ENCODE measurements at regions not wholly inside any gene's neighbourhood (a gene's known extent, or its start where the extent isn't known, plus 50 kb on each side); places are given as distances from the start of the nearest gene placed in this dataset.

DNA sequence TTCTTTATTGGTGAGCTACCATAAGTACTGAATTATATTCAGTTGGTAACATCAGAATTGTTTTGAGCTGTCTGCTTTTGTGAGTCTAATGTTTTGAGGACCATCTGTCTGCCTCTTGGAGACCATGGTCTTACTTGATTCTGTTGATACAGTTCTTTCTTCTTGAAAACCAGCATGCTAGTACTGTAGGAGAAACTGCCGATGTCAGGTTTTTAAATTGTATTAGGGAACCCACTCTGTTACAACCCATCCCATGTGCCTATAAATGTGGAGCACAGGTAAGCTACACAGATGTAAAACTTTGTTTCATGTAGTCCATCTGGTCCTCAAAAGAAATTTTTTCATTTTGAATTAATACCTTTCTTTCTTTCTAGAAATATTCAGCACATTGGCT, 103.4 kb upstream of the DMRTA1 start:
- TF ChIP-seq, protein P1, sequence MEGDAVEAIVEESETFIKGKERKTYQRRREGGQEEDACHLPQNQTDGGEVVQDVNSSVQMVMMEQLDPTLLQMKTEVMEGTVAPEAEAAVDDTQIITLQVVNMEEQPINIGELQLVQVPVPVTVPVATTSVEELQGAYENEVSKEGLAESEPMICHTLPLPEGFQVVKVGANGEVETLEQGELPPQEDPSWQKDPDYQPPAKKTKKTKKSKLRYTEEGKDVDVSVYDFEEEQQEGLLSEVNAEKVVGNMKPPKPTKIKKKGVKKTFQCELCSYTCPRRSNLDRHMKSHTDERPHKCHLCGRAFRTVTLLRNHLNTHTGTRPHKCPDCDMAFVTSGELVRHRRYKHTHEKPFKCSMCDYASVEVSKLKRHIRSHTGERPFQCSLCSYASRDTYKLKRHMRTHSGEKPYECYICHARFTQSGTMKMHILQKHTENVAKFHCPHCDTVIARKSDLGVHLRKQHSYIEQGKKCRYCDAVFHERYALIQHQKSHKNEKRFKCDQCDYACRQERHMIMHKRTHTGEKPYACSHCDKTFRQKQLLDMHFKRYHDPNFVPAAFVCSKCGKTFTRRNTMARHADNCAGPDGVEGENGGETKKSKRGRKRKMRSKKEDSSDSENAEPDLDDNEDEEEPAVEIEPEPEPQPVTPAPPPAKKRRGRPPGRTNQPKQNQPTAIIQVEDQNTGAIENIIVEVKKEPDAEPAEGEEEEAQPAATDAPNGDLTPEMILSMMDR (IDR thresholded peaks at IDR 0.05; ENCODE audit: unreplicated experiment) = no peak
- no peak for DNase-seq
- H3K27me3 Mint-ChIP-seq (ENCODE audit: unreplicated experiment) = no peaks in the 10 kb centered on the region
- H3K27ac Mint-ChIP-seq (ENCODE audit: unreplicated experiment) = no peak overlapping the region
- BruUV-seq (replicated peaks) = no TSS peak
- no peaks in the 10 kb centered on the region for H3K9me3 Mint-ChIP-seq (ENCODE audit: low read depth, unreplicated experiment)
- CTCF ChIA-PET = no interaction called here
- H3K4me1 Mint-ChIP-seq (ENCODE audit: low read depth, unreplicated experiment) = no peaks in the 10 kb centered on the region
- intact Hi-C loops (cut with micrococcal nuclease; ENCODE audit: unreplicated experiment) = no loop called here
- no peaks in the 10 kb centered on the region for H3K36me3 Mint-ChIP-seq (ENCODE audit: insufficient read depth, unreplicated experiment)
- H3K4me3 Mint-ChIP-seq (ENCODE audit: low read depth, unreplicated experiment) = no peak overlapping the region

DNA sequence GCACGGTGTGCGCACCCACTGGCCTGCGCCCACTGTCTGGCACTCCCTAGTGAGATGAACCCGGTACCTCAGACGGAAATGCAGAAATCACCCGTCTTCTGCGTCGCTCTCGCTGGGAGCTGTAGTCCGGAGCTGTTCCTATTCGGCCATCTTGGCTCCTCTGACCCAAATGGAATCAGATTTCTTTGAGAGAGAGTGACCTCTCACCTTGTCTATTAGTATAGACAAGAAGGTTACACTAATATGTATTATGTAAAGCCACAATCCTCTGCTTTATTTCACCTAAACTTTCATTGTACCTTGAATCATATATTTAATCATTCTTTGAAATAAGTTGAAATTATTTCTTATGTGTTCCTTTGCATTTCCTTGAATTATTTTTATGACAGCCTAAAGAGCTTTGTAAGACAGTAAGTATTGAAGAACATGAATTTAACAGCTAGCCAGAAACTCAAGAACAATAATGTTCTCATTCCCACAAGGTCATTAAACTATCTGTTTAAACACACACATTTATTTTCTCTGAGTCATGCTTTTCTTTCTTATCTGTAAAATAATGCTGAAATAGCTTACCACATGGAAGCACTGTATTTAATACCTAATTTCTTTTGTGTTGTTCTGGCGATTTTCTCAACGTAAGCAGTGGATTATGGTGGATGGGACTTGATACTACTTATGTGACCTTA, 91.8 kb upstream of the DMRTA1 start:
- no TSS peak for BruUV-seq (replicated peaks)
- intact Hi-C loops (cut with micrococcal nuclease; ENCODE audit: unreplicated experiment) = no loop called here
- no peak for DNase-seq
- Mint-ChIP-seq H3K36me3 (ENCODE audit: insufficient read depth, unreplicated experiment) (no peaks in the 10 kb centered on the region), H3K4me1 (ENCODE audit: low read depth, unreplicated experiment) (no peaks in the 10 kb centered on the region), H3K27me3 (ENCODE audit: unreplicated experiment) (no peaks in the 10 kb centered on the region), H3K4me3 (ENCODE audit: low read depth, unreplicated experiment) (no peak overlapping the region), H3K9me3 (ENCODE audit: low read depth, unreplicated experiment) (peaks cover 6% of the 10 kb centered on the region), H3K27ac (ENCODE audit: unreplicated experiment) (no peak overlapping the region)
- CTCF ChIA-PET = no interaction called here
- TF ChIP-seq, protein P1 (IDR thresholded peaks at IDR 0.05; ENCODE audit: unreplicated experiment) = no peak

DNA sequence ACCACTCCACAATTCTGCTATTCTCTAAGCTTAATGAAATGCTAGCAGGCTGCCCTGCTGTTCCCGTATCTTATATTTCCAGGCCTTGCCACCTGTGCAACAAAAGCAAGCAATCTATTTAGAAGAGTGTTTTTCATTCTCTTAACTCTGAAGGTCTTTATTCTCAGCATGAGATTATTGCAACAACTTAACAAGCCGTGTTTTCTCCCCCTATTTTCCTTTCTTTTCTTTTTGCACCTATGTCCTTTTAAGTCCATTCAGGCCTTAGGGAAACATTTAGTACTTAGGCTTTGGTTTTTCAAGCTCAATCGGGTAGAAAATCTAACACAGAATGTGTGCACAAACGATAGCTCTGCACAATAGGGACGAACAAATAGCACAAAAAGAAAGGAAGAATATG, 89.6 kb upstream of the DMRTA1 start:
- CTCF ChIA-PET = interaction anchor here (0.5 kb wide), 1 partner anchor 136 kb away, joined by 4 read pairs; no protein-coding TSS in a partner anchor
- peaks cover 6% of the 10 kb centered on the region for H3K9me3 Mint-ChIP-seq (ENCODE audit: low read depth, unreplicated experiment)
- BruUV-seq (replicated peaks) = no TSS peak

DNA sequence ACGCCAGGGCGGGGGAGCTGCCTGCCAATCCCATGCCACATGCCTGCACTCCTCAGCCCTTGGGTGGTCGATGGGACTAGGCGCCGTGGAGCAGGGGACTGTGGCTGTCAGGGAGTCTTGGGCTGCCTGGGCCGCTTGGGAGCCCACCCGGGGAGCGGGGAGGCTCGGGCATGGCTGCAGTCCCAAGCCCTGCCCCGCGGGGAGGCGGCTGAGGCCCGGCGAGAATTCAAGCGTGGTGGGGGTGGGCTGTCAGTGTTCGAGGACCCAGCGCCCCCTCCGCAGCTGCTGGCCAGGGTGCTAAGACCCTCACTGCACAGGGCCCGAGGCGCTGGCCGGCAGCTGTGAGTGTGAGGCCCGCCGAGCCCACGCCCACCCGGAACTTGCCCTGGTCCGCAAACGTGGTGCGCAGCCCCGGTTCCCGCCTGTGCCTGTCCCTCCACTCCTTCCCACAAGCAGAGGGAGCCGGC, 83.2 kb upstream of the DMRTA1 start:
- intact Hi-C loops (cut with micrococcal nuclease; ENCODE audit: unreplicated experiment) = no loop called here
- Mint-ChIP-seq H3K36me3 (ENCODE audit: insufficient read depth, unreplicated experiment) (no peaks in the 10 kb centered on the region), H3K4me3 (ENCODE audit: low read depth, unreplicated experiment) (no peak overlapping the region), H3K4me1 (ENCODE audit: low read depth, unreplicated experiment) (no peaks in the 10 kb centered on the region), H3K27me3 (ENCODE audit: unreplicated experiment) (no peaks in the 10 kb centered on the region), H3K27ac (ENCODE audit: unreplicated experiment) (no peak overlapping the region), H3K9me3 (ENCODE audit: low read depth, unreplicated experiment) (no peaks in the 10 kb centered on the region)
- no peak for DNase-seq
- TF ChIP-seq, protein P1 (IDR thresholded peaks at IDR 0.05; ENCODE audit: unreplicated experiment) = no peak
- BruUV-seq (replicated peaks) = no TSS peak
- CTCF ChIA-PET = no interaction called here

More for the DNA sequence above, 89.6 kb upstream of the DMRTA1 start:
- Mint-ChIP-seq H3K4me3 (ENCODE audit: low read depth, unreplicated experiment) (no peak overlapping the region), H3K27ac (ENCODE audit: unreplicated experiment) (no peak overlapping the region), H3K27me3 (ENCODE audit: unreplicated experiment) (no peaks in the 10 kb centered on the region), H3K4me1 (ENCODE audit: low read depth, unreplicated experiment) (no peaks in the 10 kb centered on the region), H3K36me3 (ENCODE audit: insufficient read depth, unreplicated experiment) (no peaks in the 10 kb centered on the region)
- intact Hi-C loops (cut with micrococcal nuclease; ENCODE audit: unreplicated experiment) = no loop called here
- TF ChIP-seq, protein P1 (IDR thresholded peaks at IDR 0.05; ENCODE audit: unreplicated experiment) = no peak
- no peak for DNase-seq

All from Calu3 (cell line).